DMS 273 (cell line): ENCODE measurements at regions not wholly inside any gene's neighbourhood (a gene's known extent, or its start where the extent isn't known, plus 50 kb on each side); places are given as distances from the start of the nearest gene placed in this dataset.
"Not testable (repeated sequence)": the region's sequence is repeated elsewhere in the genome, so short reads cannot be mapped to it uniquely, and the experiment has no call there.

Experiments
- DNase-seq: peaks from one replicate; lab custom pipeline; 2025; ENCODE audit not compliant: unreplicated experiment; lab: John Stamatoyannopoulos, UW

- no peak for DNase-seq
Measured at GRCh38 chr9:78383130-78383529, 86.2 kb downstream of the PSAT1 start.

DNA sequence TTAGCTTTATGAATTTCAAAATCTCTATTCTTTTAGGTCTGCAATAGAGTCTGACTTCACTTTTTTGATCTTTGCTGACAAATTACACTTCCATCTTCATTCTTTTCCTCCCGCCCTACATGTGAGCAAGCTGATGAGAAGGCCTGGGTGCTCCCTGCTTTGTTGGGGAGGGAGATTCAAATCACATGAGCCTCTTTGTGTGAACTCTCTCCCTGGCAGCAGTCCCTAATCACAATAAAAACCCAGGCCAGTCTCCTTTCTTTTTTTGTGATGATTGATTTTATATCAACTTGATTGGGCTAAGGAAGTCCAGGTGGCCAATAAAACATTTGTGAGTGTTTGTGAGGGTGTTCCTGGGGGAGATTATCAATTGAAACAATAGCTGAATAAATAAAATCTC, 89.4 kb downstream of the PSAT1 start:
- no peak for DNase-seq

- no peak for DNase-seq
Measured at GRCh38 chr9:78386773-78387172, 89.8 kb downstream of the PSAT1 start.

GRCh38 chr9:78393340-78393739, 96.4 kb downstream of the PSAT1 start:
- DNase-seq, result no peak

- no peak for DNase-seq
Measured at GRCh38 chr9:78393932-78394331, 97.0 kb downstream of the PSAT1 start.

GRCh38 chr9:78396087-78396486, 99.2 kb downstream of the PSAT1 start:
- no peak for DNase-seq

GRCh38 chr9:78397045-78397444, 100.1 kb downstream of the PSAT1 start:
- DNase-seq, result peak; percentile 30

GRCh38 chr9:78397454-78397853, 100.5 kb downstream of the PSAT1 start:
- peak; percentile 90 for DNase-seq

DNA sequence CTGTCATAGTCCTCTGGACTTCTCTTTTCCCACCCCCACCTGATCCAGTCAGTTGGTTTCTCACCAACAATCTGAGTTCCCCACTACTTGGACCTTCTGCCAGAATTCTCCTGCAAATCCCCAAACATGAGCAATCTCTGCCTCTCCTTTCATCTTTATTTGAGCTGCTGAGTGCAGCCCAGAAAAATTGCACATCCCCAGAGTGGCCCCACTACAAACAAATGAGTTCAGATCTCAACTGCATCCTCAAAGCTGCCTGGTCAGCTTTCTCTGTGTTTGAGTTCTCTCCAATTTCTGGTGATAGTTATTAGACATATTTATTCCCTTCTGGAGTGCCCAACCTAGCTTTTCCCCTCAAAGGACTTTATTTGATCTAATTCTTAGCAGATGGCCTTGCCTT, 102.2 kb downstream of the PSAT1 start:
- no peak for DNase-seq

DNA sequence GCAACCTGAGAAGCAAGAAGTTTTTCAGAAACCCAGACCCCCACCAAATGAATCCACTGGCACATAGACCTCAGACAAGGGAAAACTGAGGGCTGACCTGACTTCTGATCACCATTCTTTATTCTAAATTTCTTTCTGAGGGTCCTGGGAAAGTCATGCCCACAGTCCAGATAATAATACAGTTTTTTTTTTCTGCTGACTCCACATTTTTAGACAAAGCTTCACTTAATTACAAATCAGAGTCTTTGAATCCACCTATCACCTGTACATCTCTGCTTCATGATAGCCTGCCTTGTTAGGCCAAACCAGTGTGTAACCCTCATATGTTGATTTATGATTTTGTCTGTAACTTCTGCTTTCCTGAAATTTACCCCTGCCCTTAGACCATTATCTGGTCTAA, 103.6 kb downstream of the PSAT1 start:
- no peak for DNase-seq

GRCh38 chr9:78405461-78405860, 108.5 kb downstream of the PSAT1 start:
- DNase-seq, result no peak

DNA sequence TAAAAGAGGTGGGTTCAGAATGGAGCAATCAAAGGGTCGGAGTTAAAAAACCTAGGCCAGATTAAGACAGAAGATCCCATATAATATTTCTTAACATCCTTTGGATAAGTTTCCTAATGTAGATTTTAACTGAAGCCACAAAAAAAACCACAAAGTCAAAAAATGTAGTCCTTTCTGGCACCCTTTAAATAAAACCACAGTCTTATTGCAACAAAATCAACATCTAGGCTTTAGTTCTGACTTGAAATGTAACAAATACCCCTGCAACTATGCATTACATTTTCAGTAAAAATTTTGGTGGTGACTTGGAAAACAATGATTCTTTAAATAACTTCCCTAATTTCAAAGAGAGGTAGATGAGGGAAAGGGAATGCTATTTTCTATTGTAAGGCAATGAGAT, 109.2 kb downstream of the PSAT1 start:
- DNase-seq, result no peak

DNA sequence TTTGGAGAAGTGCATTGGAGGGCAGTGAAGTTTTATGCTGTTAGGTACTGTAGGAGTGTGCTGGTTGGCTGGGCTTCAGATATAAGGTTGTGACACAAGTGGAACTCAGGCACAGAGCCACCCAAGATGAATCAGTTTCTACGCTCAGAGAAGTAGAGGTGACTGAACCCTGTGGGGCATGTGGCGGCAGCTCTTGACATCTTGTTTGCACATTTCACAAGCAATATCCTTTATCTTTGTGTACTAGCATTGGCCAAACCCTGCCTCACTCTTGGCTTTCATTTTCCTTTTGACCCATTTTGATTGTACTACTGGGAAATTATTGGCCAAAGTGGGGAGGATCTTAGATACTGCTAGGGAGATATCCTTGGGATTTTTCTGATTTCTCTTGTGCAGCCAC, 110.0 kb downstream of the PSAT1 start:
- DNase-seq, result no peak

GRCh38 chr9:78407636-78408312, 110.8 kb downstream of the PSAT1 start:
- peak; percentile 68 for DNase-seq

DNA sequence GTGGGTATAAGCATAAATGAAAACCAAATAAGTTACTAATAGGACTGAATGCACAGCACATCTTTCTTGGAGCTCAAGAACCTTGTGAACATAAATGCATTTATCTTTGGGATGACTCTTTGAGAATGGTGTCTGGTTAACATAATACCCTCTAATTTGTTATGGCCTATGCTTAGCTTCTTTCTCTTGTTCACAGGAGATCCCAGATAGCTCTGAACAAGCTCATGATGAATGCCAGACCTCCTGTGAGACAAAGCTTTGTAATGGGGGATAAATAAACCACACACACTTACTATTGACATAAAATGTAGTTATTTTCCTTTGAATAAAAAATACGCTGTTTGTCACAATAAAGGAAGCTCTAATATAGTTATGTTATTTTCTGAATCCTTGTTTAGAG, 111.5 kb downstream of the PSAT1 start:
- no peak for DNase-seq

DNA sequence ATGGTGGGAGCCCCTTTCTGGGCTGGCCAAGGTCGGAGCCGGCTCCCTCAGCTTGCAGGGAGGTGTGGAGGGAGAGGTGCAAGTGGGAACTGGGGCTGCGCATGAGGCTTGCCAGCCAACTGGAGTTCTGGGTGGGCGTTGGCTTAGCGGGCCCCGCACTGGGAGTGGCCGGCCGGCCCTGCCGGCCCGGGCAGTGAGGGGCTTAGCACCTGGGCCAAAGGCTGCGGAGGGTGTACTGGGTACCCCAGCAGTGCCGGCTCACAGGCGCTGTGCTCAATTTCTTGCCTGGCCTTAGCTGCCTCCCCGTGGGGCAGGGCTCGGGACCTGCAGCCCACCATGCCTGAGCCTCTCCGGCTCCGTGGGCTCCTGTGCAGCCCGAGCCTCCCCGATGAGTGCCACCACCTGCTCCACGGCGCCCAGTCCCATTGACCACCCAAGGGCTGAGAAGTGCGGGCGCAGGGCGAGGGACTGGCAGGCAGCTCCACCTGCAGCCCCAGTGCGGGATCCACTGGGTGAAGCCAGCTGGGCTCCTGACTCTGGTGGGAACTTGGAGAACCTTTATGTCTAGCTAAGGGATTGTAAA, 113.1 kb downstream of the PSAT1 start:
- not testable (repeated sequence) for DNase-seq

- DNase-seq, result no peak
Measured at GRCh38 chr9:78422309-78422708, 125.4 kb downstream of the PSAT1 start.

DNA sequence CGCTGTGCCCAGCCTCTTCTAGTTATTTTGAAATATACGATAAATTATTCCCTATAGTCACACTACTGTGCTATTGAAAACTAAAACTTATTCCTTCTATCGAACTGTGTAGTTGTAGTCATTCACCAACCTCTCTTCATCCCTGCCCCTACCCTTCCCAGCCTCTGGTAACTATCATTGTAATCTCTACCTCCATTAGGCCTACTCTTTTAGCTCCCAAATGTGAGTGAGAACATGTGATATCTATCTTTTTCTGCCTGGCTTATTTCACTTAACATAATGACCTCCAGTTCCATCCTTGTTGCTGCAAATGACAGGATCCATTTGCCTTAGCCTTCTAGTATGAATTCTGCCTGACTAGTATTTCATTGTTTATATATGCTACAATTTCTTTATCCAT, 127.4 kb downstream of the PSAT1 start:
- no peak for DNase-seq

DNA sequence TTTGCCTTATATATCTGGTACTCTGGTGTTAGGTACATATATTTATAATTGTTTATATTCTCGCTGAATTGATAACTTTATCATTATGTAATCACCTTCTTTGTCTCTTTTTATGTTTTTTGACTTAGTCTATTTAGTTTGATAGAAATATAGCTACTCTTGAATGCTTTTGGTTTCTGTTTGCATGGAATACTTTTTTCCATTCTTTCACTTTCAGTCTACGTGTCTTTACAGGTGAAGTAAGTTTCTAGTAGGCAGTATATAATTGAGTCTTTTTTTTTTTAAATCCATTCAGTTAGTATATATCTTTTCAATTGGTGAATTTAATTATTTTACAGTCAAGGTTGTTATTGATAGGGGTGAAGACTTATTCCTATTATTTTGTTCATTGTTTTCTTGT, 131.7 kb downstream of the PSAT1 start:
- DNase-seq, result no peak

DNA sequence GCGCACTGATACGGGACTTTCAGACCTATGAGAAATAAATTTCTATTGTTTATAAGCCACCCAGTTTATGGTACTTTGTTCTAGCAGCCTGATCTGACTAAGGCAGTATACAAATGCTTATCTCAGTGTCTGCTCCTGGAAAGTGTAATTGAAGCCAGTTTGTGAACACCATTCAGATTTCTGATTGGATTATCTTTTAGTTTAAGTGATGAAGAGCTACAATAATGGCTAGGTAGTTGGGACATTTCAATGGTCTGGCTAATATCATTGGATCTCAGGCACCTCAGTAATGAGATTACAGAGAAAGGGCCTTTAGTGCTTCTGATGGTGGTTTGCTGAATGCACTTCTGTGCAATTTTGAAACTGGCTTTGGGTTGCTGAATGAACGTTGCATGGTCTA, 133.5 kb downstream of the PSAT1 start:
- DNase-seq, result no peak

- not testable (repeated sequence) for DNase-seq
Measured at GRCh38 chr9:78431039-78431438, 134.1 kb downstream of the PSAT1 start.

DNA sequence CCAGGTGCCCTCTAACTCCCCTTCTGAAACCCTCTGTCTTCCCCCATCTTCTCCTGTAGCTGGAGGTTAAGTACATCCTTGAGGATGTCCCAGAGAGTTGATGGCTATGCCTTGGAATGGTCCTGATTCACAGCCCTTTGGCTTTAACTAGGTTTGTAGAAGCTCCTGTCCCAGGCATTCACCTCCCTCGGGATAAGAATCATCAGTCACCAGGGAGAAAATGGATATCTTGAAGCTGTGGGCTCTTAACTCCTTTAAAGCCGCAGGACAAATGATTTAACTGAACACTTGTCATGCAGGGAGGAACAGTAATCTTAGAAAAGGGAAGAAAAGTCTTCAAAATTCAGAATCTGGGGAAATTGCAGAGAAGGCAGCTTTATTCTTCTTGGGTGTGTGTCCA, 139.9 kb downstream of the PSAT1 start:
- DNase-seq, result no peak

GRCh38 chr9:78437296-78437695, 140.4 kb downstream of the PSAT1 start:
- no peak for DNase-seq
